Hepatocyte (in vitro differentiated cells): ENCODE measurements at regions not wholly inside any gene's neighbourhood (a gene's known extent, or its start where the extent isn't known, plus 50 kb on each side); places are given as distances from the start of the nearest gene placed in this dataset.

Source experiments
- DNase-seq: peaks from one replicate; pipeline ENCODE4 v3.0.0-alpha.2; 2016; ENCODE audit warnings: low spot score
- H2AFZ ChIP-seq: fragments of 200-600 bp; sonication (generic); 2 replicates; pipeline ENCODE4 v1.6.0; 2016; ENCODE audit warnings: antibody characterized with exemption, mild to moderate bottlenecking
- H3K27ac ChIP-seq: fragments of 200-600 bp; sonication (generic); 2 replicates; pipeline ENCODE4 v1.5.1; 2016; ENCODE audit warnings: mild to moderate bottlenecking
- H3K27me3 ChIP-seq: fragments of 200-600 bp; sonication (generic); 2 replicates; pipeline ENCODE4 v1.6.1; 2016
- H3K36me3 ChIP-seq: fragments of 200-600 bp; sonication (generic); replicated peaks from 2 replicates; pipeline ENCODE4 v1.5.1; 2016; ENCODE audit warnings: low read depth; ENCODE audit not compliant: insufficient read depth
- H3K4me1 ChIP-seq: fragments of 200-600 bp; sonication (generic); 2 replicates; pipeline ENCODE4 v1.5.1; 2016; ENCODE audit warnings: mild to moderate bottlenecking, moderate library complexity; ENCODE audit not compliant: insufficient read depth
- H3K4me2 ChIP-seq: fragments of 200-600 bp; sonication (generic); 2 replicates; pipeline ENCODE4 v1.6.0; 2016
- H3K4me3 ChIP-seq: fragments of 200-600 bp; sonication (generic); 2 replicates; pipeline ENCODE4 v1.5.1; 2016; ENCODE audit warnings: mild to moderate bottlenecking
- H3K79me2 ChIP-seq: fragments of 200-600 bp; sonication (generic); 2 replicates; pipeline ENCODE4 v1.6.0; 2017; ENCODE audit warnings: mild to moderate bottlenecking
- H3K9me2 ChIP-seq: fragments of 200-600 bp; sonication (generic); replicated peaks from 2 replicates; pipeline ENCODE4 v1.6.0; 2017; ENCODE audit warnings: mild to moderate bottlenecking; ENCODE audit not compliant: insufficient read depth
- H3K9me3 ChIP-seq: fragments of 200-600 bp; sonication (generic); 2 replicates; pipeline ENCODE4 v1.5.1; 2016; ENCODE audit warnings: low read depth, mild to moderate bottlenecking
- H4K20me1 ChIP-seq: fragments of 200-600 bp; sonication (generic); 2 replicates; pipeline ENCODE4 v1.6.0; 2016; ENCODE audit warnings: mild to moderate bottlenecking; ENCODE audit not compliant: insufficient read depth, poor library complexity, severe bottlenecking
- CTCF ChIP-seq: fragments of 200-600 bp; sonication (generic); IDR thresholded peaks from 2 replicates; pipeline ENCODE4 v1.5.1; 2016; ENCODE audit warnings: antibody characterized with exemption, mild to moderate bottlenecking; ENCODE audit not compliant: poor library complexity
- EZH2 ChIP-seq: fragments of 200-600 bp; sonication (generic); IDR thresholded peaks from 2 replicates; pipeline ENCODE4 v1.6.1; 2016; ENCODE audit warnings: antibody characterized with exemption, mild to moderate bottlenecking, borderline replicate concordance
- EZH2phosphoT487 ChIP-seq: fragments of 200-600 bp; sonication (generic); IDR thresholded peaks from one replicate; pipeline ENCODE4 v1.6.1; 2018; ENCODE audit warnings: antibody characterized with exemption, mild to moderate bottlenecking, low read depth, moderate library complexity; ENCODE audit not compliant: unreplicated experiment, severe bottlenecking
- WGBS: methylation state at CpG from one replicate; pipeline ENCODE4 v1.1.6; 2016; ENCODE audit warnings: low lambda C conversion rate; ENCODE audit errors: missing lambda C conversion rate; 5-methylcytosine and 5-hydroxymethylcytosine counted together

- Histone ChIP-seq H3K27ac (peak overlapping the region; percentile 1), H3K9me3 (peaks cover 4% of the 10 kb centered on the region), H3K36me3 (no peaks in the 10 kb centered on the region), H4K20me1 (no peaks in the 10 kb centered on the region), H2AFZ (no peak overlapping the region), H3K79me2 (no peaks in the 10 kb centered on the region), H3K4me1 (no peaks in the 10 kb centered on the region), H3K9me2 (no peaks in the 10 kb centered on the region), H3K4me2 (no peak overlapping the region), H3K27me3 (no peaks in the 10 kb centered on the region), H3K4me3 (no peak overlapping the region)
- 69% methylated on average over 10 of the region's 10 CpGs for WGBS
- no peak for TF ChIP-seq EZH2
- TF ChIP-seq EZH2phosphoT487, result no peak
- TF ChIP-seq CTCF, result no peak
- DNase-seq, result no peak
Observed at GRCh38 chr11:26827567-26828081, 105.8 kb upstream of the SLC5A12 start.

DNA sequence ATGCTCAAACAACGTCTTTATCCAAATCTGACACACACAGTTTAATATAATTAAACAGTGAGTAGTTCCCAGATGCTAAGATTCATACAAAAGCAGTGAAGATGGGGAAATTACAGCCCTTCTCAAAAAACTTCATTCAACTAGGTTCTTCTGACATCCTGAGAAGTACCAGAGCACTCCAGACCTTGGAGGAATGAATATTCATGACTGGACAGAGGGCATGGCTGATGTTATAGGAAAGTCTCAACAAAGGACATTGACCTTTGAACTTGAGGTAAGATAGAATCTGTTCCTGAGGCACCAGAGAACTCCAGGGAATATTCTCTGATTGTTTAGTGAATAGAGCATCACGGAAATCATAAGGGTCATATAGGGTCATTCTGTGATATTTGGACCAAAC, 106.4 kb upstream of the SLC5A12 start:
- H3K9me2 ChIP-seq, result no peaks in the 10 kb centered on the region
- WGBS, result 74% methylated on average over 2 of the region's 2 CpGs
- H3K4me2 ChIP-seq, result no peak overlapping the region
- no peaks in the 10 kb centered on the region for H3K79me2 ChIP-seq
- no peak for DNase-seq
- H4K20me1 ChIP-seq, result no peaks in the 10 kb centered on the region
- peak overlapping the region; percentile 1 for H3K27ac ChIP-seq
- H3K4me1 ChIP-seq, result no peaks in the 10 kb centered on the region
- no peaks in the 10 kb centered on the region for H3K27me3 ChIP-seq
- no peaks in the 10 kb centered on the region for H3K36me3 ChIP-seq
- no peak overlapping the region for H3K4me3 ChIP-seq
- H3K9me3 ChIP-seq, result peaks cover 4% of the 10 kb centered on the region
- no peak overlapping the region for H2AFZ ChIP-seq
- no peak for TF ChIP-seq EZH2
- no peak for TF ChIP-seq EZH2phosphoT487
- TF ChIP-seq CTCF, result no peak

GRCh38 chr11:26830218-26830617, 108.4 kb upstream of the SLC5A12 start:
- DNase-seq, result no peak
- Histone ChIP-seq H3K4me2 (no peak overlapping the region), H3K79me2 (no peaks in the 10 kb centered on the region), H4K20me1 (no peaks in the 10 kb centered on the region), H2AFZ (no peak overlapping the region), H3K27ac (no peak overlapping the region), H3K4me3 (no peak overlapping the region), H3K36me3 (no peaks in the 10 kb centered on the region), H3K4me1 (no peaks in the 10 kb centered on the region), H3K9me2 (no peaks in the 10 kb centered on the region), H3K9me3 (no peaks in the 10 kb centered on the region), H3K27me3 (no peaks in the 10 kb centered on the region)
- 88% methylated on average over 1 of the region's 1 CpG for WGBS
- TF ChIP-seq EZH2 (no peak), CTCF (no peak), EZH2phosphoT487 (no peak)

DNA sequence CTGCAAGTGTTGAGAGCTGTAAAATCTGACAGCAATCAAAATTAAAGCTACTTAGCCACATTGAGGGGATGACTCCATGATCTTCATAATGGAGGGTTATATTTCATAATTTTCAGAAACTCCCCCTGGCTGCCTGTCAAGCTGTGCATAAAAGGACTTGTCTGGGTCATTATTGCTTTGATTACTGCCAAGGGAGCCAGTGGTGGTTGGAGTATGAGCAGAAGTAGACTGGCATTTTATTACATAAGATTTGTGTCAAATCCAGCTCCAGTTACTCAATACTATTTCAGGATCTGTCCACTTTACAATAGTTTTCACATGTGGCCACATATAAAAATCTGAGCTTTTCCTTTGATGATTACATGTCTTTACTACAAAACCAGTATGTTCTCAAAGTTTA, 108.9 kb upstream of the SLC5A12 start:
- TF ChIP-seq CTCF (no peak), EZH2 (no peak), EZH2phosphoT487 (no peak)
- no peak overlapping the region for H2AFZ ChIP-seq
- no peak overlapping the region for H3K4me2 ChIP-seq
- H3K79me2 ChIP-seq, result no peaks in the 10 kb centered on the region
- no peak for DNase-seq
- no peaks in the 10 kb centered on the region for H3K9me2 ChIP-seq
- no peaks in the 10 kb centered on the region for H3K36me3 ChIP-seq
- no peak overlapping the region for H3K27ac ChIP-seq
- no peaks in the 10 kb centered on the region for H3K27me3 ChIP-seq
- H4K20me1 ChIP-seq, result no peaks in the 10 kb centered on the region
- no peaks in the 10 kb centered on the region for H3K4me1 ChIP-seq
- H3K4me3 ChIP-seq, result no peak overlapping the region
- H3K9me3 ChIP-seq, result no peaks in the 10 kb centered on the region
